DOHH2 (cell line): ENCODE measurements at regions not wholly inside any gene's neighbourhood (a gene's known extent, or its start where the extent isn't known, plus 50 kb on each side); places are given as distances from the start of the nearest gene placed in this dataset.

ENCODE experiments used
- H3F3A ChIP-seq: fragments of 200-600 bp; sonication (generic), shearing (Covaris generic); 2 replicates; pipeline ENCODE4 v1.6.0; 2016; ENCODE audit warnings: antibody characterized with exemption, mild to moderate bottlenecking; ENCODE audit not compliant: control insufficient read depth, insufficient read depth
- H3K27ac ChIP-seq: fragments of 200-600 bp; sonication (generic); 2 replicates; pipeline ENCODE4 v1.5.1; 2014; ENCODE audit warnings: low read depth, mild to moderate bottlenecking, low read length, moderate library complexity
- H3K27me3 ChIP-seq: fragments of 200-600 bp; sonication (generic); 2 replicates; pipeline ENCODE4 v1.6.1; 2014; ENCODE audit warnings: mild to moderate bottlenecking, low read length, mixed read lengths; ENCODE audit not compliant: control insufficient read depth
- H3K36me3 ChIP-seq: fragments of 200-600 bp; sonication (generic); 2 replicates; pipeline ENCODE4 v1.6.1; 2014; ENCODE audit warnings: mild to moderate bottlenecking, low read length, moderate library complexity, mixed read lengths; ENCODE audit not compliant: control insufficient read depth
- H3K4me1 ChIP-seq: fragments of 200-600 bp; sonication (generic); 2 replicates; pipeline ENCODE4 v1.6.1; 2014; ENCODE audit warnings: mild to moderate bottlenecking, low read length, mixed read lengths; ENCODE audit not compliant: control insufficient read depth
- H3K4me2 ChIP-seq: fragments of 200-600 bp; sonication (generic); 2 replicates; pipeline ENCODE4 v1.6.0; 2014; ENCODE audit warnings: mild to moderate bottlenecking, low read length, moderate library complexity
- H3K4me3 ChIP-seq: fragments of 200-600 bp; sonication (generic); 2 replicates; pipeline ENCODE4 v1.5.1; 2014; ENCODE audit warnings: mild to moderate bottlenecking, low read length, mixed read lengths
- H3K79me2 ChIP-seq: fragments of 200-600 bp; sonication (generic); 2 replicates; pipeline ENCODE4 v1.6.1; 2014; ENCODE audit warnings: mild to moderate bottlenecking, low read length, mixed read lengths; ENCODE audit not compliant: control insufficient read depth
- H3K9me2 ChIP-seq: fragments of 200-600 bp; sonication (generic); replicated peaks from 2 replicates; pipeline ENCODE4 v1.6.1; 2014; ENCODE audit warnings: mild to moderate bottlenecking, low read length, mixed read lengths; ENCODE audit not compliant: control insufficient read depth
- H3K9me3 ChIP-seq: fragments of 200-600 bp; sonication (generic); 2 replicates; pipeline ENCODE4 v1.6.1; 2014; ENCODE audit warnings: antibody characterized with exemption, low read length, mixed read lengths; ENCODE audit not compliant: control insufficient read depth, insufficient read depth
- H4K20me1 ChIP-seq: fragments of 200-600 bp; sonication (generic); 2 replicates; pipeline ENCODE4 v1.6.0; 2014; ENCODE audit warnings: low read depth, mild to moderate bottlenecking, antibody characterized with exemption, low read length, moderate library complexity; ENCODE audit not compliant: control insufficient read depth, insufficient read depth
- CTCF ChIP-seq: fragments of 200-600 bp; sonication (generic); IDR thresholded peaks from one replicate; pipeline ENCODE4 v1.5.1; 2014; ENCODE audit warnings: antibody characterized with exemption, mild to moderate bottlenecking, low read depth, low read length; ENCODE audit not compliant: poor library complexity, severe bottlenecking
- EZH2phosphoT487 ChIP-seq: fragments of 200-600 bp; sonication (generic); IDR thresholded peaks from 2 replicates; pipeline ENCODE4 v1.6.1; 2017; ENCODE audit warnings: borderline replicate concordance, mild to moderate bottlenecking, antibody characterized with exemption, low read length, moderate library complexity, mixed read lengths

DNA sequence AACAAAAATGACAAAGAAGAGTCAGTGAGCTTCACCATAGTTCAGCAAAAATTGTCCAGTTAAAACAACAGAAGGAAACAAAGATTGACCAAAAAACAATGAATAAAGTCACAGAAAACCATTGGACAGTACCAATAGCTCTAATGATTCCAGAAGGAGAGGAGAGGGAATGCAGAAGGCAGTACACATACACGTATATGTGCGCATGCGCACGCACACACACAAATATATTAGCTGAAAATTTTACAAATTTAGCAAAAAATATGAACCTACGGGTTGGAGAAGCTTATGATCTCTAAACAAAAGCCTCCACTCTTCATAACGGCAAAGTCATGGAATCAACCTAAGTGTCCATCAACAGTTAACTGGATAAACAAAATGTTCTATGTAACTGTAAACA is 120.3 kb upstream of the MON1B start:
- TF ChIP-seq EZH2phosphoT487 (no peak), CTCF (no peak)
- H3F3A ChIP-seq = no peaks in the 10 kb centered on the region
- H3K4me2 ChIP-seq = no peak overlapping the region
- H3K4me1 ChIP-seq = peaks cover 45% of the 10 kb centered on the region
- no peaks in the 10 kb centered on the region for H3K9me2 ChIP-seq
- no peaks in the 10 kb centered on the region for H3K27me3 ChIP-seq
- no peak overlapping the region for H3K27ac ChIP-seq
- H3K9me3 ChIP-seq = peaks cover 19% of the 10 kb centered on the region
- peaks cover 19% of the 10 kb centered on the region for H3K36me3 ChIP-seq
- no peaks in the 10 kb centered on the region for H3K79me2 ChIP-seq
- no peaks in the 10 kb centered on the region for H4K20me1 ChIP-seq
- H3K4me3 ChIP-seq = no peak overlapping the region

DNA sequence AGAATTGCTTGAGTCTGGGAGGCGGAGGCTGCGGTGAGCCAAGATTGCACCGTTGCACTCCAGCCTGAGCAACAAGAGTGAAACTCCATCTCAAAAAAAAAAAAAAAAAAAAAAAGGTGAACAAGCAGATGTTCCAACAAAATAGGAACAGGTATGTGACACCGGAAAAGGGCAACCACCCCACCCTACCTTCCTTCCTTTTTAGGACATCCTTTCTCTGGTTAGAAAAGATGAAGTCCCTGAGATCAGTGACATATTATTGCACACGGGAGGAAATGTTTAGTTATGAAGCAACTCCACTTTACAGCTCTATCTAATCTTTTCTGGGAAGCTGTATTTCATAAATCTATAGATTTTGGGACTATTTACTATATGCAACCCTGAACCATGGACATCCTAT is 114.2 kb upstream of the MON1B start:
- H3K4me3 ChIP-seq = no peak overlapping the region
- TF ChIP-seq CTCF (no peak), EZH2phosphoT487 (no peak)

DNA sequence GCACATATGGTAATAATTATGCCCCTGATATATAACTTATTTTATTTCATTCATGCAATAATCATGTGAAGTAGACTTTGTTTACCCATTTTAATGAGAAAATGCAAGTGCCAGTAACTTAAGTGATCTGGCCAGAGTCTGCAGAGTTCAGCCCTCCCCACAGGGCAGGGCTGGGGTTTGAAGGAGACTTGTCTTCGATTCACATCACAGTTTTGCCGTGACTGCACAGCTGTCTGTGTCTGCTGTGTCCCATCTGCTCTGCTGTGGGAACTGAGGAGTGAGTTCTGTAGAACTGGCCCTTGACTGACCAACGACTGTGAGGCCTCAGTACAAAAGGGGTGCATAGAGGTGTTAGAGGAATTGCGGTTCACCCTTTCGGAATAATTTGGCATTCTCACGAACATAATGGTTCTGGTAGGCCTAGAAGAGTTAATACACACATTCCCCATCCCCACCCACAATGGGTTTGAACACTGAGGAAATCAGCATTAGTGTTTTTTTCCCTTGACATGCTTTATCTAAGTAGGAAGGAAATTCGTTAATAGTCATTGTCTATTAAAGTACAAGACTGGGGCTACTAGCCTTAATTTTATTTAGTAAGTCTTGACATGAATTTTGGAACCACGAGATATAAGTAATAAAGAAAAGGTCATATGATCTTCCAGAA is 113.6 kb upstream of the MON1B start:
- H3K4me3 ChIP-seq = no peak overlapping the region
- no peaks in the 10 kb centered on the region for H4K20me1 ChIP-seq
- no peaks in the 10 kb centered on the region for H3K79me2 ChIP-seq
- H3K27me3 ChIP-seq = no peaks in the 10 kb centered on the region
- TF ChIP-seq CTCF (no peak), EZH2phosphoT487 (no peak)
- H3K9me2 ChIP-seq = no peaks in the 10 kb centered on the region
- H3K4me2 ChIP-seq = no peak overlapping the region
- no peaks in the 10 kb centered on the region for H3K36me3 ChIP-seq
- H3K27ac ChIP-seq = no peak overlapping the region
- H3F3A ChIP-seq = no peaks in the 10 kb centered on the region
- no peaks in the 10 kb centered on the region for H3K9me3 ChIP-seq
- H3K4me1 ChIP-seq = peaks cover 12% of the 10 kb centered on the region; the same call in 1 of the 2 replicates

More for the DNA sequence above, 114.2 kb upstream of the MON1B start:
- H3K27ac ChIP-seq = no peak overlapping the region
- H3K9me2 ChIP-seq = no peaks in the 10 kb centered on the region
- H3K36me3 ChIP-seq = no peaks in the 10 kb centered on the region
- peaks cover 12% of the 10 kb centered on the region; the same call in 1 of the 2 replicates for H3K4me1 ChIP-seq
- no peaks in the 10 kb centered on the region for H4K20me1 ChIP-seq
- H3K27me3 ChIP-seq = no peaks in the 10 kb centered on the region
- no peaks in the 10 kb centered on the region for H3K9me3 ChIP-seq
- H3K79me2 ChIP-seq = no peaks in the 10 kb centered on the region
- H3F3A ChIP-seq = no peaks in the 10 kb centered on the region
- H3K4me2 ChIP-seq = no peak overlapping the region
